Gastrocnemius medialis (tissue), 4 donors: ENCODE measurements at regions not wholly inside any gene's neighbourhood (a gene's known extent, or its start where the extent isn't known, plus 50 kb on each side); places are given as distances from the start of the nearest gene placed in this dataset.

Experiments used
- POLR2A ChIP-seq, 2 donors: fragments of 450-650 bp; IDR thresholded peaks; one replicate each; pipeline ENCODE4 v1.6.1; 2017; ENCODE audit warnings: antibody characterized with exemption in 2 of 2, mild to moderate bottlenecking in 2 of 2, moderate library complexity in 2 of 2
- TF ChIP-seq, protein P1 (sequence below), 5 experiments: fragments of 450-650 bp in 3 of 5; fragments of 200-600 bp in 2 of 5; sonication (generic) in 2 of 5; IDR thresholded peaks in 4 of 5; conservative IDR thresholded peaks in 1 of 5; 1 replicate in 4 of 5; 2 replicates in 1 of 5; pipeline ENCODE4 v1.5.1; 2016 to 2019; ENCODE audit warnings: antibody characterized with exemption in 5 of 5, mild to moderate bottlenecking in 3 of 5, moderate library complexity in 3 of 5

GRCh38 chr4:123870216-123870876, 473.8 kb downstream of the SPRY1 start:
- TF ChIP-seq, protein P1, sequence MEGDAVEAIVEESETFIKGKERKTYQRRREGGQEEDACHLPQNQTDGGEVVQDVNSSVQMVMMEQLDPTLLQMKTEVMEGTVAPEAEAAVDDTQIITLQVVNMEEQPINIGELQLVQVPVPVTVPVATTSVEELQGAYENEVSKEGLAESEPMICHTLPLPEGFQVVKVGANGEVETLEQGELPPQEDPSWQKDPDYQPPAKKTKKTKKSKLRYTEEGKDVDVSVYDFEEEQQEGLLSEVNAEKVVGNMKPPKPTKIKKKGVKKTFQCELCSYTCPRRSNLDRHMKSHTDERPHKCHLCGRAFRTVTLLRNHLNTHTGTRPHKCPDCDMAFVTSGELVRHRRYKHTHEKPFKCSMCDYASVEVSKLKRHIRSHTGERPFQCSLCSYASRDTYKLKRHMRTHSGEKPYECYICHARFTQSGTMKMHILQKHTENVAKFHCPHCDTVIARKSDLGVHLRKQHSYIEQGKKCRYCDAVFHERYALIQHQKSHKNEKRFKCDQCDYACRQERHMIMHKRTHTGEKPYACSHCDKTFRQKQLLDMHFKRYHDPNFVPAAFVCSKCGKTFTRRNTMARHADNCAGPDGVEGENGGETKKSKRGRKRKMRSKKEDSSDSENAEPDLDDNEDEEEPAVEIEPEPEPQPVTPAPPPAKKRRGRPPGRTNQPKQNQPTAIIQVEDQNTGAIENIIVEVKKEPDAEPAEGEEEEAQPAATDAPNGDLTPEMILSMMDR (IDR thresholded peaks at IDR 0.05 in 4 of 5, conservative IDR thresholded peaks at IDR 0.05 in 1 of 5) = no peak
- TF ChIP-seq POLR2A (IDR thresholded peaks at IDR 0.05) = no peak
